GM12878 (cell line): ENCODE measurements at regions not wholly inside any gene's neighbourhood (a gene's known extent, or its start where the extent isn't known, plus 50 kb on each side); places are given as distances from the start of the nearest gene placed in this dataset.

Experiments used
- ATAC-seq: fragments of 200-7000 bp; cut with Tn5 transposase; 3 replicates; pipeline ENCODE4 v1.9.1; 2020; ENCODE audit warnings: mild to moderate bottlenecking, moderate library complexity
- BruUV-seq: library from RNA; stranded (reverse); fragments of 400-500 nt; replicated peaks from 2 replicates; lab custom pipeline; 2021; lab: Mats Ljungman, UMichigan
- CTCF ChIA-PET: fragments of 300-600 bp; sonication (Branson Sonifier 250); formaldehyde crosslinking; extraction: SDS; loops from one replicate; lab custom pipeline; 2021; ENCODE audit warnings: inconsistent platforms; lab: Yijun Ruan, JAX
- POLR2A ChIA-PET: fragments of 350-600 bp; formaldehyde crosslinking; extraction: SDS; loops from one replicate; lab custom pipeline; 2021; ENCODE audit warnings: inconsistent platforms; lab: Charles Lee
- RAD21 ChIA-PET: fragments of 300-600 bp; sonication (Branson Sonifier 250); formaldehyde crosslinking; loops from one replicate; lab custom pipeline; 2023; ENCODE audit warnings: antibody characterized with exemption; ENCODE audit not compliant: unreplicated experiment; lab: Charles Lee
- SMC1A ChIA-PET: fragments of 300-600 bp; sonication (Branson Sonifier 250); formaldehyde crosslinking; loops from one replicate; lab custom pipeline; 2023; ENCODE audit not compliant: unreplicated experiment, uncharacterized antibody; lab: Charles Lee
- DNase-seq: peaks from one replicate; pipeline ENCODE4 v3.0.0-alpha.2; 2011; ENCODE audit warnings: low read depth, low spot score
- FAIRE-seq: peaks from 3 replicates; lab custom pipeline; 2011; peaks lifted over from hg19 to GRCh38; lab: Jason Lieb, UNC
- H2AFZ ChIP-seq: 2 replicates; pipeline ENCODE4 v1.6.0; 2011; ENCODE audit warnings: low read depth, low read length, control low read depth; ENCODE audit not compliant: control insufficient read depth
- H3K27ac ChIP-seq: 2 replicates; pipeline ENCODE4 v1.5.1; 2011; ENCODE audit warnings: control low read depth; ENCODE audit not compliant: control insufficient read depth, insufficient read depth
- H3K27me3 ChIP-seq, 2 experiments: replicated peaks in 1 of 2; 2 replicates each; pipeline versions ENCODE4 v1.6.0 to v1.6.1; 2011; ENCODE audit warnings: low read length in 1 of 2; ENCODE audit not compliant: control insufficient read depth in 2 of 2, insufficient read depth in 2 of 2
- H3K36me3 ChIP-seq, 2 experiments: 2 replicates each; pipeline ENCODE4 v1.5.1; 2011; ENCODE audit warnings: low read length in 1 of 2; ENCODE audit not compliant: control insufficient read depth in 2 of 2, insufficient read depth in 2 of 2
- H3K4me1 ChIP-seq: 2 replicates; pipeline ENCODE4 v1.6.1; 2011; ENCODE audit warnings: mild to moderate bottlenecking, low read length, moderate library complexity, mixed read lengths; ENCODE audit not compliant: control insufficient read depth, insufficient read depth
- H3K4me2 ChIP-seq: 2 replicates; pipeline ENCODE4 v1.6.0; 2011; ENCODE audit warnings: control low read depth; ENCODE audit not compliant: control insufficient read depth, insufficient read depth
- H3K4me3 ChIP-seq: fragments of 200-600 bp; sonication (generic); 2 replicates; pipeline ENCODE4 v1.5.1; 2016
- H3K79me2 ChIP-seq: 2 replicates; pipeline ENCODE4 v1.6.0; 2011; ENCODE audit warnings: low read length; ENCODE audit not compliant: control insufficient read depth, insufficient read depth
- H3K9ac ChIP-seq: 2 replicates; pipeline ENCODE4 v1.8.0; 2011; ENCODE audit warnings: low read length, control low read depth, mixed read lengths; ENCODE audit not compliant: control insufficient read depth, insufficient read depth
- H3K9me3 ChIP-seq: replicated peaks from 3 replicates; pipeline ENCODE4 v1.5.1; 2011; ENCODE audit warnings: mild to moderate bottlenecking, low read length; ENCODE audit not compliant: control insufficient read depth, insufficient read depth
- H4K20me1 ChIP-seq: 2 replicates; pipeline ENCODE4 v1.6.0; 2011; ENCODE audit not compliant: control insufficient read depth, insufficient read depth
- BHLHE40 ChIP-seq, 2 experiments: fragments of 450-650 bp in 1 of 2; IDR thresholded peaks; 2 replicates each; pipeline ENCODE4 v1.6.1; 2011 to 2017; ENCODE audit warnings: low read depth in 2 of 2, borderline replicate concordance in 1 of 2, improper control_type of control experiment in 1 of 2, low read length in 1 of 2, mild to moderate bottlenecking in 1 of 2
- CBX5 ChIP-seq: sonication (generic); IDR thresholded peaks from 2 replicates; pipeline ENCODE4 v1.6.1; 2016; ENCODE audit warnings: low read depth, moderate library complexity, mild to moderate bottlenecking, inconsistent platforms
- EGR1 ChIP-seq, 2 experiments: IDR thresholded peaks; 1 replicate in 1 of 2; 2 replicates in 1 of 2; pipeline ENCODE4 v1.6.1; 2011 to 2012; ENCODE audit warnings: low read depth in 2 of 2, low read length in 2 of 2, borderline replicate concordance in 1 of 2, mild to moderate bottlenecking in 1 of 2, moderate library complexity in 1 of 2
- IKZF1 ChIP-seq: fragments of 450-650 bp; conservative IDR thresholded peaks from 2 replicates; pipeline ENCODE4 v1.6.1; 2017; ENCODE audit warnings: antibody characterized with exemption, mild to moderate bottlenecking
- IRF5 ChIP-seq: fragments of 450-650 bp; IDR thresholded peaks from 2 replicates; pipeline ENCODE4 v1.6.1; 2017; ENCODE audit warnings: borderline replicate concordance
- MAX ChIP-seq: IDR thresholded peaks from 2 replicates; pipeline ENCODE4 v1.6.1; 2012; ENCODE audit warnings: low read depth, low read length, improper control_type of control experiment
- MYB ChIP-seq: fragments of 150-350 bp; IDR thresholded peaks from 2 replicates; pipeline ENCODE4 v1.6.1; 2014; ENCODE audit warnings: mild to moderate bottlenecking, low read depth, low read length, borderline replicate concordance
- PRDM15 ChIP-seq: fragments of 450-650 bp; formaldehyde crosslinking; IDR thresholded peaks from 2 replicates; pipeline ENCODE4 v1.4.0; 2020; ENCODE audit warnings: mild to moderate bottlenecking, moderate library complexity
- RELA ChIP-seq: fragments of 450-650 bp; IDR thresholded peaks from 2 replicates; pipeline ENCODE4 v1.8.0; 2014; ENCODE audit warnings: borderline replicate concordance; ENCODE audit not compliant: partially characterized antibody
- SREBF1 ChIP-seq: IDR thresholded peaks from 2 replicates; pipeline ENCODE4 v1.6.1; 2012; ENCODE audit warnings: mild to moderate bottlenecking, low read length
- SRF ChIP-seq, 2 experiments: IDR thresholded peaks; 2 replicates each; pipeline ENCODE4 v1.6.1; 2011; ENCODE audit warnings: low read depth in 2 of 2, low read length in 2 of 2, mild to moderate bottlenecking in 1 of 2, moderate library complexity in 1 of 2
- ZBTB11 ChIP-seq: fragments of 450-650 bp; formaldehyde crosslinking; IDR thresholded peaks from 2 replicates; pipeline ENCODE4 v1.5.0; 2022; ENCODE audit warnings: mild to moderate bottlenecking, missing genetic modification characterization
- ZNF217 ChIP-seq: fragments of 450-650 bp; IDR thresholded peaks from 2 replicates; pipeline ENCODE4 v1.6.1; 2017; ENCODE audit warnings: antibody characterized with exemption, mild to moderate bottlenecking
- WGBS: methylation state at CpG from one replicate; pipeline ENCODE4 v1.1.6; 2016; ENCODE audit warnings: low lambda C conversion rate; ENCODE audit not compliant: insufficient replicate concordance, insufficient coverage; ENCODE audit errors: missing lambda C conversion rate; 5-methylcytosine and 5-hydroxymethylcytosine counted together
- in situ Hi-C: fragments of 300-500 bp; cut with MboI; formaldehyde crosslinking; loops from 9 replicates; pipeline ENCODE4 v1.14.3; 2018; ENCODE audit warnings: mixed read lengths
- intact Hi-C: fragments of 100-400 bp; cut with micrococcal nuclease; formaldehyde crosslinking; loops from one replicate; pipeline ENCODE4 v1.14.2; 2022; ENCODE audit not compliant: unreplicated experiment

- DNase-seq (no peak), ATAC-seq (no peak), FAIRE-seq (no peak)
- ChIA-PET CTCF (interaction anchor here (1.1 to 1.4 kb wide), 4 partner anchors 12 to 84 kb away, joined by 3 to 7 read pairs (median 4); no protein-coding TSS in a partner anchor), POLR2A (no interaction called here), SMC1A (interaction anchor here (1.2 to 1.4 kb wide), 2 partner anchors 12 to 85 kb away, joined by 3 to 6 read pairs; no protein-coding TSS in a partner anchor), RAD21 (no interaction called here)
- no peaks in the 10 kb centered on the region for H3K27me3 ChIP-seq
- no peak overlapping the region for H3K27ac ChIP-seq
- H2AFZ ChIP-seq = no peak overlapping the region
- H3K9ac ChIP-seq = no peak overlapping the region
- H3K4me1 ChIP-seq = no peaks in the 10 kb centered on the region
- no peaks in the 10 kb centered on the region for H3K36me3 ChIP-seq
- no peak overlapping the region for H3K4me2 ChIP-seq
- no peaks in the 10 kb centered on the region for H4K20me1 ChIP-seq
- 0% methylated on average over 3 of the region's 3 CpGs for WGBS
- BruUV-seq = no TSS peak
- H3K4me3 ChIP-seq = no peak overlapping the region
- H3K79me2 ChIP-seq = no peaks in the 10 kb centered on the region
- TF ChIP-seq MYB (no peak), ZBTB11 (CRISPR knock-in tag) (no peak), IKZF1 (no peak), IRF5 (no peak), SRF (IDR thresholded peaks at IDR 0.05; ENCODE audit: low read depth in 2 of 2, low read length in 2 of 2) (no peak), SREBF1 (no peak), RELA (no peak), ZNF217 (no peak), PRDM15 (no peak), EGR1 (IDR thresholded peaks at IDR 0.05; ENCODE audit: borderline replicate concordance in 1 of 2, low read depth in 2 of 2, low read length in 2 of 2) (no peak), BHLHE40 (IDR thresholded peaks at IDR 0.05; ENCODE audit: borderline replicate concordance in 1 of 2, low read depth in 2 of 2, low read length in 1 of 2) (no peak), CBX5 (no peak), MAX (no peak)
- no peaks in the 10 kb centered on the region for H3K9me3 ChIP-seq
- intact Hi-C loops = loop anchor here (10.0 kb wide), 1 partner anchor 161 kb away; no protein-coding TSS in a partner anchor
- in situ Hi-C loops = no loop called here
Observed at GRCh38 chr4:99723612-99724011, 66.0 kb upstream of the C4orf54 start.
